Fibroblast of lung (primary cell): ENCODE measurements at regions not wholly inside any gene's neighbourhood (a gene's known extent, or its start where the extent isn't known, plus 50 kb on each side); places are given as distances from the start of the nearest gene placed in this dataset.
A peak's percentile ranks its signal among the peaks of the same experiment; 100 is the strongest.

Source experiments
- DNase-seq, 2 donors: peaks; one replicate each; pipeline versions ENCODE4 v3.0.0 to v3.0.0-alpha.2; 2010; ENCODE audit warnings: low read depth in 2 of 2
- H2AFZ ChIP-seq: 2 replicates; pipeline ENCODE4 v1.5.1; 2012; ENCODE audit warnings: low read length, control low read depth, inconsistent platforms
- H3K27ac ChIP-seq: 2 replicates; pipeline ENCODE4 v1.5.1; 2011; ENCODE audit warnings: low read length, control low read depth; ENCODE audit not compliant: insufficient read depth
- H3K27me3 ChIP-seq: 2 replicates; pipeline ENCODE4 v1.5.1; 2011; ENCODE audit warnings: mild to moderate bottlenecking, low read length; ENCODE audit not compliant: control insufficient read depth, insufficient read depth
- H3K36me3 ChIP-seq: 2 replicates; pipeline ENCODE4 v1.5.1; 2011; ENCODE audit warnings: low read length; ENCODE audit not compliant: control insufficient read depth, insufficient read depth
- H3K4me1 ChIP-seq: 2 replicates; pipeline ENCODE4 v1.5.1; 2011; ENCODE audit warnings: low read length; ENCODE audit not compliant: control insufficient read depth, insufficient read depth; ENCODE audit errors: extremely low read depth
- H3K4me2 ChIP-seq: 2 replicates; pipeline ENCODE4 v1.5.1; 2011; ENCODE audit warnings: low read length, control low read depth; ENCODE audit not compliant: insufficient read depth; ENCODE audit errors: extremely low read depth
- H3K4me3 ChIP-seq, 4 experiments: fragments of 200-600 bp in 1 of 4; sonication (generic) in 1 of 4; replicated peaks in 1 of 4; 2 replicates each; pipeline ENCODE4 v1.5.1; 2011 to 2016; ENCODE audit warnings: low read length in 4 of 4, low read depth in 3 of 4, mild to moderate bottlenecking in 3 of 4, control low read depth in 2 of 4, inconsistent platforms in 1 of 4, mixed read lengths in 1 of 4; ENCODE audit not compliant: insufficient read depth in 1 of 4; ENCODE audit errors: control extremely low read depth in 1 of 4
- H3K79me2 ChIP-seq: 2 replicates; pipeline ENCODE4 v1.5.1; 2012; ENCODE audit warnings: mild to moderate bottlenecking, low read length, inconsistent platforms; ENCODE audit not compliant: control insufficient read depth, insufficient read depth
- H3K9ac ChIP-seq: 2 replicates; pipeline ENCODE4 v1.5.1; 2011; ENCODE audit warnings: mild to moderate bottlenecking, low read length, control low read depth; ENCODE audit not compliant: insufficient read depth
- H3K9me3 ChIP-seq: 2 replicates; pipeline ENCODE4 v1.5.1; 2012; ENCODE audit warnings: low read depth, low read length; ENCODE audit not compliant: control insufficient read depth, insufficient read depth
- H4K20me1 ChIP-seq: 2 replicates; pipeline ENCODE4 v1.5.1; 2011; ENCODE audit warnings: low read length; ENCODE audit not compliant: control insufficient read depth, insufficient read depth; ENCODE audit errors: extremely low read depth
- EZH2 ChIP-seq: IDR thresholded peaks from 2 replicates; pipeline ENCODE4 v1.5.1; 2012; ENCODE audit warnings: low read length, control low read depth, mild to moderate bottlenecking; ENCODE audit errors: missing control alignments
- TF ChIP-seq, protein P1 (sequence below), 2 donors: IDR thresholded peaks in 1 of 2; conservative IDR thresholded peaks in 1 of 2; 1 replicate in 1 of 2; 2 replicates in 1 of 2; pipeline ENCODE4 v1.5.1; 2011 to 2012; ENCODE audit warnings: low read length in 2 of 2, control low read depth in 1 of 2, inconsistent platforms in 1 of 2, low read depth in 1 of 2, mild to moderate bottlenecking in 1 of 2

GRCh38 chr2:194549387-194549786 lies 1107.6 kb upstream of the SLC39A10 start:
- Histone ChIP-seq H3K9me3 (no peaks in the 10 kb centered on the region), H3K27me3 (no peaks in the 10 kb centered on the region), H3K4me3 (no peak overlapping the region), H3K79me2 (no peaks in the 10 kb centered on the region), H3K4me2 (no peak overlapping the region), H4K20me1 (no peaks in the 10 kb centered on the region), H3K36me3 (no peaks in the 10 kb centered on the region), H3K4me1 (no peaks in the 10 kb centered on the region), H3K27ac (no peak overlapping the region), H3K9ac (no peak overlapping the region), H2AFZ (no peak overlapping the region)
- TF ChIP-seq EZH2, result no peak
- TF ChIP-seq, protein P1, sequence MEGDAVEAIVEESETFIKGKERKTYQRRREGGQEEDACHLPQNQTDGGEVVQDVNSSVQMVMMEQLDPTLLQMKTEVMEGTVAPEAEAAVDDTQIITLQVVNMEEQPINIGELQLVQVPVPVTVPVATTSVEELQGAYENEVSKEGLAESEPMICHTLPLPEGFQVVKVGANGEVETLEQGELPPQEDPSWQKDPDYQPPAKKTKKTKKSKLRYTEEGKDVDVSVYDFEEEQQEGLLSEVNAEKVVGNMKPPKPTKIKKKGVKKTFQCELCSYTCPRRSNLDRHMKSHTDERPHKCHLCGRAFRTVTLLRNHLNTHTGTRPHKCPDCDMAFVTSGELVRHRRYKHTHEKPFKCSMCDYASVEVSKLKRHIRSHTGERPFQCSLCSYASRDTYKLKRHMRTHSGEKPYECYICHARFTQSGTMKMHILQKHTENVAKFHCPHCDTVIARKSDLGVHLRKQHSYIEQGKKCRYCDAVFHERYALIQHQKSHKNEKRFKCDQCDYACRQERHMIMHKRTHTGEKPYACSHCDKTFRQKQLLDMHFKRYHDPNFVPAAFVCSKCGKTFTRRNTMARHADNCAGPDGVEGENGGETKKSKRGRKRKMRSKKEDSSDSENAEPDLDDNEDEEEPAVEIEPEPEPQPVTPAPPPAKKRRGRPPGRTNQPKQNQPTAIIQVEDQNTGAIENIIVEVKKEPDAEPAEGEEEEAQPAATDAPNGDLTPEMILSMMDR (conservative IDR thresholded peaks at IDR 0.05 in 1 of 2, IDR thresholded peaks at IDR 0.05 in 1 of 2; ENCODE audit: low read depth in 1 of 2, low read length in 2 of 2), result no peak
- no peak for DNase-seq

DNA sequence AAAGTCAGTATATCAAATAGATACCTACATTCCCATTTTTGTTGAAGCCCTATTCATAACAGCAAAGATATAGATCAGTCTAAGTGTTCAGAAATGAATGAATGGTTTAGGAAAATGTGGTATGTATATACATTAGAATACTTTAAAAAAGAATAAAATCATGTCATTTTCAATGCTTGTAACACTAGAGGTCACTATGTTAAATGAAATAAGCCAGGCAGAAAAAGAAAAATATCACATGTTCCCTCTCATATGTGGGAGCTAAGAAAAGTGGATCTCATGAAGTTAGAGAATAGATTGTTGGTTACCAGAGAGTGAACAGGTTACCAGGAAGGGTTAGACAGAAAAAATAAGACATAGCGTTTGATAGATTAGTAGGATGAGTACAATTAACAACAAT lies 1111.0 kb upstream of the SLC39A10 start:
- Histone ChIP-seq H3K27ac (no peak overlapping the region), H3K79me2 (no peaks in the 10 kb centered on the region), H3K4me3 (no peak overlapping the region), H2AFZ (no peak overlapping the region), H3K9ac (no peak overlapping the region), H3K4me1 (no peaks in the 10 kb centered on the region), H4K20me1 (no peaks in the 10 kb centered on the region), H3K36me3 (no peaks in the 10 kb centered on the region), H3K27me3 (no peaks in the 10 kb centered on the region), H3K9me3 (no peaks in the 10 kb centered on the region), H3K4me2 (no peak overlapping the region)
- peak; percentile 2 to 7 for DNase-seq
- TF ChIP-seq, protein P1 (conservative IDR thresholded peaks at IDR 0.05 in 1 of 2, IDR thresholded peaks at IDR 0.05 in 1 of 2; ENCODE audit: low read depth in 1 of 2, low read length in 2 of 2), result no peak
- no peak for TF ChIP-seq EZH2

- Histone ChIP-seq H3K79me2 (no peaks in the 10 kb centered on the region), H3K36me3 (no peaks in the 10 kb centered on the region), H4K20me1 (no peaks in the 10 kb centered on the region), H3K4me1 (no peaks in the 10 kb centered on the region), H3K4me2 (no peak overlapping the region), H3K9me3 (no peaks in the 10 kb centered on the region), H3K9ac (no peak overlapping the region), H2AFZ (no peak overlapping the region), H3K27me3 (no peaks in the 10 kb centered on the region), H3K27ac (no peak overlapping the region), H3K4me3 (no peak overlapping the region)
- no peak for TF ChIP-seq EZH2
- TF ChIP-seq, protein P1 (conservative IDR thresholded peaks at IDR 0.05 in 1 of 2, IDR thresholded peaks at IDR 0.05 in 1 of 2; ENCODE audit: low read depth in 1 of 2, low read length in 2 of 2), result no peak
- no peak for DNase-seq
Observed at GRCh38 chr2:194539425-194539824, 1117.6 kb upstream of the SLC39A10 start.
